Neural cell (in vitro differentiated cells): ENCODE measurements at regions not wholly inside any gene's neighbourhood (a gene's known extent, or its start where the extent isn't known, plus 50 kb on each side); places are given as distances from the start of the nearest gene placed in this dataset.

Experiments used
- EP300 ChIP-seq: fragments of 450-650 bp; conservative IDR thresholded peaks from 2 replicates; pipeline ENCODE4 v1.6.1; 2014; ENCODE audit warnings: antibody characterized with exemption, mild to moderate bottlenecking, moderate library complexity; ENCODE audit not compliant: poor library complexity, severe bottlenecking
- EZH2 ChIP-seq: fragments of 200-600, 300-800 bp; shearing (Covaris generic), sonication (generic); IDR thresholded peaks from 2 replicates; pipeline ENCODE4 v1.6.1; 2014; ENCODE audit warnings: antibody characterized with exemption, low read length, borderline replicate concordance, mild to moderate bottlenecking; ENCODE audit not compliant: insufficient read depth, poor library complexity, severe bottlenecking
- MXI1 ChIP-seq: fragments of 450-650 bp; conservative IDR thresholded peaks from 2 replicates; pipeline ENCODE4 v1.6.1; 2014; ENCODE audit warnings: antibody characterized with exemption, mild to moderate bottlenecking; ENCODE audit not compliant: poor library complexity, severe bottlenecking
- POLR2AphosphoS5 ChIP-seq: IDR thresholded peaks from 2 replicates; pipeline ENCODE4 v1.6.1; 2012
- RAD21 ChIP-seq: fragments of 450-650 bp; conservative IDR thresholded peaks from 2 replicates; pipeline ENCODE4 v1.6.1; 2014; ENCODE audit warnings: antibody characterized with exemption, mild to moderate bottlenecking, moderate library complexity
- SMC3 ChIP-seq: fragments of 450-650 bp; conservative IDR thresholded peaks from 2 replicates; pipeline ENCODE4 v1.6.1; 2014; ENCODE audit warnings: antibody characterized with exemption, mild to moderate bottlenecking, moderate library complexity; ENCODE audit not compliant: poor library complexity
- TAF1 ChIP-seq: IDR thresholded peaks from 2 replicates; pipeline ENCODE4 v1.6.1; 2012; ENCODE audit warnings: low read depth
- TF ChIP-seq, protein P1 (sequence below): fragments of 450-650 bp; IDR thresholded peaks from 2 replicates; pipeline ENCODE4 v1.5.1; 2014; ENCODE audit warnings: antibody characterized with exemption, mild to moderate bottlenecking, moderate library complexity; ENCODE audit not compliant: poor library complexity, severe bottlenecking
- TF ChIP-seq, protein P2 (sequence below): IDR thresholded peaks from 2 replicates; pipeline ENCODE4 v1.6.1; 2012; ENCODE audit warnings: borderline replicate concordance

DNA sequence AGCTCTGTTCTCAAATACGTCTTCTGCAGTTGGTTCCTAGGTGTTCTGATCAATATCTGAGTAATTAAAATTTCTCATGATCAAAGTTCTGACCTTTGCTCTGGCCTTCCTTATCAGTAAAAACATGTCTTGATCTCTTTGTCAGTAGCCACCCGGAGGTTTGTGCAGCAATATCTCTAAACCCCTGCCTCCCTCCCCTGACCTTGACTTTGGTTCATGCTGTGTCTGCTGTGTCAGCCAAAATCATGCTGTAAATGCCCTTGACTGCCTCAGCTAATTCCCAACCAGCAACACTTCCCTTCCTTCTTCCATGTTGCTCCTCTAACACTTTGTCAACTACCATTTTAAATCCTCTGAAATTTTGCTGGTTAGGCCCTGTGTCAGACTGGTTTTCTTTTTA lies 424.7 kb downstream of the FAM181B start:
- TF ChIP-seq, protein P1, sequence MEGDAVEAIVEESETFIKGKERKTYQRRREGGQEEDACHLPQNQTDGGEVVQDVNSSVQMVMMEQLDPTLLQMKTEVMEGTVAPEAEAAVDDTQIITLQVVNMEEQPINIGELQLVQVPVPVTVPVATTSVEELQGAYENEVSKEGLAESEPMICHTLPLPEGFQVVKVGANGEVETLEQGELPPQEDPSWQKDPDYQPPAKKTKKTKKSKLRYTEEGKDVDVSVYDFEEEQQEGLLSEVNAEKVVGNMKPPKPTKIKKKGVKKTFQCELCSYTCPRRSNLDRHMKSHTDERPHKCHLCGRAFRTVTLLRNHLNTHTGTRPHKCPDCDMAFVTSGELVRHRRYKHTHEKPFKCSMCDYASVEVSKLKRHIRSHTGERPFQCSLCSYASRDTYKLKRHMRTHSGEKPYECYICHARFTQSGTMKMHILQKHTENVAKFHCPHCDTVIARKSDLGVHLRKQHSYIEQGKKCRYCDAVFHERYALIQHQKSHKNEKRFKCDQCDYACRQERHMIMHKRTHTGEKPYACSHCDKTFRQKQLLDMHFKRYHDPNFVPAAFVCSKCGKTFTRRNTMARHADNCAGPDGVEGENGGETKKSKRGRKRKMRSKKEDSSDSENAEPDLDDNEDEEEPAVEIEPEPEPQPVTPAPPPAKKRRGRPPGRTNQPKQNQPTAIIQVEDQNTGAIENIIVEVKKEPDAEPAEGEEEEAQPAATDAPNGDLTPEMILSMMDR = no peak
- TF ChIP-seq, protein P2, sequence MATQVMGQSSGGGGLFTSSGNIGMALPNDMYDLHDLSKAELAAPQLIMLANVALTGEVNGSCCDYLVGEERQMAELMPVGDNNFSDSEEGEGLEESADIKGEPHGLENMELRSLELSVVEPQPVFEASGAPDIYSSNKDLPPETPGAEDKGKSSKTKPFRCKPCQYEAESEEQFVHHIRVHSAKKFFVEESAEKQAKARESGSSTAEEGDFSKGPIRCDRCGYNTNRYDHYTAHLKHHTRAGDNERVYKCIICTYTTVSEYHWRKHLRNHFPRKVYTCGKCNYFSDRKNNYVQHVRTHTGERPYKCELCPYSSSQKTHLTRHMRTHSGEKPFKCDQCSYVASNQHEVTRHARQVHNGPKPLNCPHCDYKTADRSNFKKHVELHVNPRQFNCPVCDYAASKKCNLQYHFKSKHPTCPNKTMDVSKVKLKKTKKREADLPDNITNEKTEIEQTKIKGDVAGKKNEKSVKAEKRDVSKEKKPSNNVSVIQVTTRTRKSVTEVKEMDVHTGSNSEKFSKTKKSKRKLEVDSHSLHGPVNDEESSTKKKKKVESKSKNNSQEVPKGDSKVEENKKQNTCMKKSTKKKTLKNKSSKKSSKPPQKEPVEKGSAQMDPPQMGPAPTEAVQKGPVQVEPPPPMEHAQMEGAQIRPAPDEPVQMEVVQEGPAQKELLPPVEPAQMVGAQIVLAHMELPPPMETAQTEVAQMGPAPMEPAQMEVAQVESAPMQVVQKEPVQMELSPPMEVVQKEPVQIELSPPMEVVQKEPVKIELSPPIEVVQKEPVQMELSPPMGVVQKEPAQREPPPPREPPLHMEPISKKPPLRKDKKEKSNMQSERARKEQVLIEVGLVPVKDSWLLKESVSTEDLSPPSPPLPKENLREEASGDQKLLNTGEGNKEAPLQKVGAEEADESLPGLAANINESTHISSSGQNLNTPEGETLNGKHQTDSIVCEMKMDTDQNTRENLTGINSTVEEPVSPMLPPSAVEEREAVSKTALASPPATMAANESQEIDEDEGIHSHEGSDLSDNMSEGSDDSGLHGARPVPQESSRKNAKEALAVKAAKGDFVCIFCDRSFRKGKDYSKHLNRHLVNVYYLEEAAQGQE = no peak
- TF ChIP-seq EP300 = no peak
- TF ChIP-seq POLR2AphosphoS5 = no peak
- TF ChIP-seq EZH2 = no peak
- TF ChIP-seq SMC3 = no peak
- no peak for TF ChIP-seq TAF1
- TF ChIP-seq MXI1 = no peak
- TF ChIP-seq RAD21 = no peak
